ENCODE measurements at regions not wholly inside any gene's neighbourhood (a gene's known extent, or its start where the extent isn't known, plus 50 kb on each side); places are given as distances from the start of the nearest gene placed in this dataset.

GRCh38 chr12:82040987-82041743 lies 282.0 kb upstream of the PPFIA2 start:
- no peak for DNase-seq (ENCODE audit: low spot score)

DNA sequence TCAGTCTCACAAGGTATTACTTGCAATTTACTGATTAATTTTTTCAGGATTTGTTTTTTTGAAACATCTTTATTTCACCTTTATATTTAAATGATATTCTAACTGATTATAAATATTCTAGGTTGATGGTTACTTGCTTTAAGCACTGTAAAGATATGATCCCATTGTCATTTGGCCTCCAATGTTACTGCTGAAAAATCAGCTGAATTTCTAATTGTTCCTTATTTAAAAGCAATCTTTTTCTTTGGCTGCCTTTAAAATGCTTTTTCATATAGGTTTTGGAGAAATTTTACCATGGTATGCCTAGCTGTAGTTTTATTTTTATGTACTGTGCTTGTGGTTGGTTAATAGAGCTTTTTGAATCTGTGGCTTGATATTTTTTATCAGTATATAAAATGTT lies 275.6 kb upstream of the PPFIA2 start:
- no peak for DNase-seq (ENCODE audit: low spot score)

DNA sequence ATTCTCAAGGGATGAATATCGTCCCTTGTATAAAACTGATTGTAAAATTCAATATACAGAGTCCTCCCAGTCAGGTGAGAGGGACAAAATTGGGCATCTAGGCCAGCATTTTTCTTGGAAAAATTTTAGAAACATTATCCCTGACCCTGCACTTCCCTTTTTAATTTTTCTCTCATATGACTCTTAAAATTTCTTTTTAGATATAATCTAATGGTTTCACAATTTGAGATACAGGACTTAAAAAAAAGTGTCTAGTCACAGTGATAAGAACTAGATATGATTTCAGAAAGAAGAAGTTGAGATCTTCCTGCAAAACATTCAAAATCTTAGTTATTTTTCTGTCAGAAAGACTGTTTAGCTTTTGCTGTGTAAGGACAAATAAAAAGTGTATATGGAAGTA lies 270.8 kb upstream of the PPFIA2 start:
- no peak for DNase-seq (ENCODE audit: low spot score)

- no peak for DNase-seq (ENCODE audit: low spot score)
Observed at GRCh38 chr12:82028772-82029171, 269.6 kb upstream of the PPFIA2 start.

GRCh38 chr12:82027612-82028011 lies 268.5 kb upstream of the PPFIA2 start:
- DNase-seq (ENCODE audit: low spot score): no peak

DNA sequence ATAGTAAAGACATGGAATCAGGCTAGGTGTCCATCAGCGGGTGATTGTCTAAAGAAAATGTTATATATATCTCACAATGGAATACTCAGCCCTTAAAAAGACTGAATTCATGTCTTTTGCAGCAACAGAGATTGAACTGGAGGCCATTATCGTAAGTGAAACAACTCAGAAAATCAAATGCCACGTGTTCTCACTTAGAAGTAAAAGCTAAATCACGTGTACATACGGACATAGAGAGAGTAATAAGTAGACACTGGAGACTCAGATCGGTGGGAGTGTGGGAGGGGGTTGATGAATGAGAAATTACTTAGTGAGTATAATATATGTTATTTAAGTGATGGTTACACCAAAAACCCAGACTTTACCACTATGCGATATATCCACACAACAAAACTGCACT lies 266.3 kb upstream of the PPFIA2 start:
- DNase-seq (ENCODE audit: low spot score): no peak

DNA sequence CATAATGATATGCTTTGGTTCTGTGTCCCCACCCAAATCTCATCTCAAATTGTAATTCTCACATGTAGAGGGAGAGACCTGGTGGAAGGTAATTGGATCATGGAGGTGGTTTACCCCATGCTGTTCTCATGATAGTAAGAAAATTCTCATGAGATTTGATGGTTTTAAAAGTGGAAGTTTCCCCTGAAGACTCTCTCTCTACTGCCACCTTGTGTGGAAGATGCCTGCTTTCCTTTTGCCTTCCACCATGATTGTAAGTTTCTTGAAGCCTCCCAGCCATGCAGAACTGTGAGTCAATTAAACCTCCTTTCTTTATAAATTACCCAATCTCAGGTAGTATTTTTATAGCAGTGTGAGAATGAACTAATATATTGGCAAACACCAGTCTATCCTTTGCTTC lies 260.4 kb upstream of the PPFIA2 start:
- DNase-seq (ENCODE audit: low spot score): no peak

- DNase-seq (ENCODE audit: low spot score): no peak
Observed at GRCh38 chr12:82015623-82016347, 256.6 kb upstream of the PPFIA2 start.

DNA sequence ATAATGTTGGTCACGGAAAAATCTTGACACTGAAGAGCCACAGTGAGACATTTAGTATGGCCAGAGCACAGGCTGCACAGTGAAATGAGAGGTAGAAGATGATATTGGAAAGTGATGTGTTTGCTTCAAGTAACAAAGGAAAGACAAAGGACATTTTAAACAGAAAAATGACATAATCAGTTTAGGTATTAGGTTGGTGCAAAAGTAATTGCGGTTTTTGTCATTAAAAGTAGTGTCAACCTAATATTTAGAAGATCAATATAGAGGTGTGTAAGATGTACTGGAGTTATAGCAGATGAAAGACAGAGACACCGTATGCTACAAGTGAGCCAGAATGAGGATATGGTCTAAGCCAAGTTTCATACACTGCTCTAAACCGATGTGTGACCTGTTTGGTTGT lies 253.0 kb upstream of the PPFIA2 start:
- DNase-seq (ENCODE audit: low spot score): no peak

GRCh38 chr12:82009524-82009923 lies 250.4 kb upstream of the PPFIA2 start:
- DNase-seq (ENCODE audit: low spot score): no peak

- no peak for DNase-seq (ENCODE audit: low spot score)
Observed at GRCh38 chr12:82008251-82008650, 249.1 kb upstream of the PPFIA2 start.

DNA sequence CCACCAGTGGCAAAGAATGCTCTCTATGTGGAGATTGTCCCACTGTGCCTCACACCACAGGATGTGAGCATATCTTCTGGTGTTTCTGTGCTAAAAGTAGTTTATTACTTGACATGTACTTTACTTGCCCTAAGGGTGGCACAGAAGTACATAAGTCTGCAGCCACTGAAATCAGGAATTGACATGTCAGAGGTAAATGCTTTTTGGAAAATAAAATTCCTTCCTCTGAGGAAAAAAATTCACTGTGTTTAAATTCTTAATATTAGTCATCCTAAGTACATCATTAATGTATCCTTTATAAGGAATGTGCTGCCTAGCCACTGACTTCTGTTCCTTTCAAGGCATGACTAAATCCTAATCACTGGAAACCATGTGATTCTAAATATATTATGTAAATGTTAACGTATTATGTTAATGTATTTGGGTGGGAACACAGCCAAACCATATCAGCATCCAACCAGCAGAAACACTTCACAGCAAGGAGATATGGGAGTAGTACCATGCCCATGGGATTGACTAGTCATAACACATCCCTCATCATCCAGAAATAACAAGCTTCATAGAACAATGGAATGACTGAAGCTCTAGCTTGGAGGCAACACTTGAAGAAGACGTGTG lies 239.7 kb upstream of the PPFIA2 start:
- DNase-seq (ENCODE audit: low spot score): no peak

DNA sequence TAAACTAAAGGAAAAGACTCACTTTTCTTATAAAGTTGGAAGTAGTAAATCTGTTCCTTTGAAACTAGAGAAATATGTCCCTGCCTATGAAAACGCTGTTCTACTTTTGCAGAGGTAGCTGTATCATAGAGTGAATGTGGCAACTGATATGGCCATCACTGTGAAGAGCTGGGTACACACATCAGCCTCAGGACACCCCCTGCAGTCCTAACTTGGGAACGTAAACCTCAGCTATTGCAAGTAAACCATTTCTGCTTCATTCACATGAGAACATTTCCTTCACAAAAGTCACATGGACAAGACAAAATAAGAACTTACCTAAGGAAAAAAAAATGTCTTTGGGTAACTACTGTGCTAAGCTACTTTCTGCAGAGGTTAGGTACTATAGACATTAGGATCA lies 233.3 kb upstream of the PPFIA2 start:
- no peak for DNase-seq (ENCODE audit: low spot score)

GRCh38 chr12:81991868-81992267 lies 232.7 kb upstream of the PPFIA2 start:
- DNase-seq (ENCODE audit: low spot score): no peak

DNA sequence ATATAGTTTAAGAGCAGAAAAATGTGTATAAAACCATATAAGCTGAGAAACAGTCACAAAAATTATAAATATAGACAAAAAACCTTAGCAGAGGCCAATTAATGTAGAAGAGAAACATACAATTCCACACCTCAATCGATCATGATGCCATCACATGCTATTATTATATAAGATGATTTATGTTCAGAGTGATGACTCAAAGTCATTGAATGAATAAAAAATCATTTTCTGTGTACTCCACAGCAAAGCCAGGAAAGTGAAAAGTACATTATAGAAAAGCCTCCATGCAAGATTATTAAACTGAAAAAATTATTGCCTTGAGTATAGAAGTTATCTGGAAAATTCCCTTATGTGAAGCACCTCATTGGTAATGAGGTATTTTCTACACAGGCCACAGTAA lies 229.2 kb upstream of the PPFIA2 start:
- no peak for DNase-seq (ENCODE audit: low spot score)

- no peak for DNase-seq (ENCODE audit: low spot score)
Observed at GRCh38 chr12:81987371-81987770, 228.2 kb upstream of the PPFIA2 start.

DNA sequence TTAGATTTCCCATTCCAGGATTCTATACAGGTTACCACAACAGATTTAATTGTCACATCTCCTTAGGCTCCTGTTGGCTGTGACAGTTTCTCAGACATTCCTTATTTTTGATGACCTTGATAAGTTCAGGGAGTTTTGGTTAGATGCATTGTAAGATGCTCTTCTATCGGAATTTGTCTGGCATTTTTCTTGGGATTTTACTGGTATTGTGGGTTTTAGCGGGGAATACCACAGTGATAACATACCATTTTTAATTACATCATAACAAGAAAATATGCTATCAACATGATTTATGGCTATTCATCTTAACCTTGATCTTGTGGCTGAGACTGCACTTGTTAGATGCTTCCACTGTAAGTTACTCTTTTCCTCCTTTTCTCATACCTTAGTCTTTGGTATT lies 217.5 kb upstream of the PPFIA2 start:
- no peak for DNase-seq (ENCODE audit: low spot score)

DNA sequence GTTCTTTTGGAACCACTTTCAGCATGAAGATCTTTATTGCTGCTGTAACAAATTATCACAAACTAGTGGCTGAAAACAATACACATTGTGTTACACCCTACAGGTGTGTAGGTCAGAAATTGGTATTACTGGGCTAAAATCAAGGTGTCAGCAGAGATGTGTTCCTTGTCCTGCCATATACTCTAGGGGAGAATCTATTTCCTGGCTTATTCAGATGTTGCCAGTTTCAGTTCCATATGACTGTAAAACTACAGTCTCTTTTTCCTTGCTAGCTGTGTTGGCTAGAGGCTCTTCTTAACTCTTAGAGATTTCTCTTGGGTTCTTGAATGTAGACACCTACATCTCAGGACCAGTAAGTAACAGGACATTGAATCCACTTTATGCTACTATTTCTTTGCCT lies 215.6 kb upstream of the PPFIA2 start:
- DNase-seq (ENCODE audit: low spot score): no peak

DNA sequence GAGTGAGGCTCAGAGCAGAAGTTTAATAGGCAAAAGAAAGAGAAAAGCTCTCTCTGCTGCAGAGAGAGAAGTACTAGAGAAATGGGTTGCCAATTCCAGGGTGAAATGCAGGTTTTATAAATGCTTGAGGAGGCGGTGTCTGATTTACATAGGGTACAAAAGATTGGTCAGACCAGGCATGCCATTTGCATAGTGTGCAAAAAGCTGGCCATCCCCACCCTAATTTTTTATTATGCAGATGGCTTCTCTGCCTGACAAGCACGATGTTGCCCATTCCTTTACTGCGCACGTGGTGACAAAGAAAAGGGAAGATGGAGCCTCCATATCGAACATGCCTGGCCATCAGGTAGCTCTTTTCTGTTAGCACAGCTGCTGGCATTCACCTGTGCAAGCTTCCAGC lies 209.3 kb upstream of the PPFIA2 start:
- no peak for DNase-seq (ENCODE audit: low spot score)

DNA sequence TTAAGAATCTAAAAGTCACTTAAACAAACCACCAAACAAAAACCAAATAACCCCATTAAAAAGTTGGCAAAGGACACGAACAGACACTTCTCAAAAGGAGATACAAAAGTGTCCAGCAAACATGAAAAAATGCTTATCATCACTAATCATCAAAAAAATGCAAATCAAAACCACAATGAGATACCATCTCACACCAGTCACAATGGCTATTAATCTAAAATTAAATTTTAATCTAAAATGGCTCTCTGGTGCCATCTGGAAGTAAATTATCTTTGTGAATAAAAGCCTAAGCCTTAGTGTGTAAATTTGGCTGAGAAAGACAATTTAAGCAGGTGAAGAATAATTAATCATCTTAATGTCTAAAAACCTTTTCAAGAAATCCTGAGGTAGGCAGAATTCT lies 204.5 kb upstream of the PPFIA2 start:
- DNase-seq (ENCODE audit: low spot score): no peak

- DNase-seq (ENCODE audit: low spot score): no peak
Observed at GRCh38 chr12:81963026-81963425, 203.9 kb upstream of the PPFIA2 start.

DNA sequence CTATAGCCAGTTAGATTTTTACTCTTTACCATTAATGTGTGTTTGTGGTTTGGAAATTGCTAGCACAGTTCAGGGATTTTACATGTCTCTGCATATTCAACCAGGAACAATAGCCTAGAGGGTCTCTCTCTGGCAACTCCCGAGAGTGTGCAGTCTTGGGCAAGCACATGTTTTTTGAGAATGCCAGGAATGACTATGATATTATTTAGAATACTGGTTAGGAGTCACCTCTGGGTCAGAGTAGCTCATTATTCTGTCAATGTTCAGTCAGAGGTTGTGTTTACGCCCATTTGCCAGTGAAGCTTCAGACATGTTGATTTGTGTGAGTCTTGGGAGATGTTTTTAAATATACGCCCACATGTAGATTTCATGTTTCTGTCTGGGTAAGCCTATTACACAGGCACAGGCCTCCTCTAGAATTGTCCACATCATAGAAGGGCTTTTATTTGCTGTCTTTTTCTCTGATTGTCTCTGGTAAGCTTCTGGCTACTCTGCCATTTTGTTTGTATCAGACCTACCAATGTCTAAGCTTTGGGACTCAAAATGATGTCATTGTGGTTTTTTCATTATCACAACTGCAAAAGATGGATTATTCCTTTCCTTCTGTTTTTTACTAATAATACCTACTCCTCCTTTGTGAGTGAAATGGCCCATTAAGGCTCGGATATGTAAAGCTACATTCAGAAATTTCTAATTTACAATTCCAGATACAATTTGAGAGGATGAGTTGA lies 203.1 kb upstream of the PPFIA2 start:
- no peak for DNase-seq (ENCODE audit: low spot score)

- peak; percentile 13 for DNase-seq (ENCODE audit: low spot score)
Observed at GRCh38 chr12:81958406-81958805, 199.3 kb upstream of the PPFIA2 start.

Data from cerebellar cortex (tissue), 1 donor.